ES-I3 (cell line): ENCODE measurements at regions not wholly inside any gene's neighbourhood (a gene's known extent, or its start where the extent isn't known, plus 50 kb on each side); places are given as distances from the start of the nearest gene placed in this dataset.

Source experiments
- H3K36me3 ChIP-seq: 2 replicates; pipeline ENCODE4 v1.6.1; 2013; ENCODE audit warnings: mild to moderate bottlenecking, low read length, control low read depth, moderate library complexity; ENCODE audit not compliant: insufficient read depth
- H3K4me1 ChIP-seq: 2 replicates; pipeline ENCODE4 v1.6.1; 2013; ENCODE audit warnings: mild to moderate bottlenecking, control low read depth, low read length; ENCODE audit not compliant: insufficient read depth
- H3K9ac ChIP-seq: 2 replicates; pipeline ENCODE4 v1.6.1; 2013; ENCODE audit warnings: low read depth, mild to moderate bottlenecking, low read length, moderate library complexity
- H3K9me3 ChIP-seq: 2 replicates; pipeline ENCODE4 v1.6.1; 2013; ENCODE audit warnings: mild to moderate bottlenecking, low read length, moderate library complexity; ENCODE audit not compliant: control insufficient read depth, insufficient read depth

GRCh38 chr17:14775731-14776492, 475.0 kb downstream of the HS3ST3B1 start:
- H3K4me1 ChIP-seq: peaks cover 16% of the 10 kb centered on the region
- H3K9ac ChIP-seq: no peak overlapping the region
- H3K36me3 ChIP-seq: no peaks in the 10 kb centered on the region
- H3K9me3 ChIP-seq: no peaks in the 10 kb centered on the region; the same call in 1 of the 2 replicates

DNA sequence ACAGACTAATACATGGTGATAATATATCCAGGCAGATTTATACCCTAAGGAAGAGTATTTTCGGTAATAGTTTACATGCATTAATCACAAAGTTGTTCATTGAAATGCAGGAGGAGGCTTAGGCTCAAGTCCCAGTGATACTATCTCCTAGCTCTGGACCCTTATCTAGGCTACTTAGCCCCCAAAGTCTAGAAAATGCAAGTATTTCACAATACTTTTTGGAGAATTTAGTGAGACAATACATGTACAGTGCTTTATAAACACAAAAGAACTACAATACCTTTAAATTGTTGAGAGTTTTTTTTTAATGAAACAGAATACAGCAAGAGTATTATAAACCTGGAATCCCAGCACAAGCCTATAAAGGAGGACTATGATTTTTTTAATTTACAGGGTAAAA, 473.9 kb downstream of the HS3ST3B1 start:
- H3K9me3 ChIP-seq: no peaks in the 10 kb centered on the region; the same call in 1 of the 2 replicates
- peaks cover 7% of the 10 kb centered on the region; the same call in 1 of the 2 replicates for H3K4me1 ChIP-seq
- no peaks in the 10 kb centered on the region for H3K36me3 ChIP-seq
- no peak overlapping the region for H3K9ac ChIP-seq

- H3K9ac ChIP-seq: no peak overlapping the region
- no peaks in the 10 kb centered on the region for H3K4me1 ChIP-seq
- H3K36me3 ChIP-seq: no peaks in the 10 kb centered on the region
- H3K9me3 ChIP-seq: no peaks in the 10 kb centered on the region; the same call in 1 of the 2 replicates
Measured at GRCh38 chr17:14772776-14773175, 471.9 kb downstream of the HS3ST3B1 start.

DNA sequence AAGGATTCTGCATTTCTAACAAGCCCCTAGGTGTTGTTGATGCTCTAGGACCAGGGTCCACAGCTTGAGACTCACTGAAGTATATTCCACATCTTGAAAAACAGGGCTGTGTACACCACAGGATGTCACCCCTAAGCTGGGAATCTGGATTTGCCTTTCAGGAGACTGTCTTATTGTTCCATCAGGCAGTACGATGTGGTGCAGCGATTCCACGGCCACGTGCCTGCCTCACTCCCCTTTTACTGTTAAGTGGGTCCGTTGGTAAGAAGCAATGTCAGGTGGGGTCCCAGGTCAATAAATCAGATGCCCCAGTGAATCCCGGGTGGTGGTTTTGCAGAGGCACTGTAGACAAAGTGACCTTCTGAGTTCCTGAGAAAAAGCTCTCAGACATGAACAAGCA, 470.7 kb downstream of the HS3ST3B1 start:
- no peaks in the 10 kb centered on the region for H3K36me3 ChIP-seq
- no peaks in the 10 kb centered on the region for H3K4me1 ChIP-seq
- no peak overlapping the region for H3K9ac ChIP-seq
- H3K9me3 ChIP-seq: no peaks in the 10 kb centered on the region; the same call in 1 of the 2 replicates

- H3K9ac ChIP-seq: no peak overlapping the region
- H3K36me3 ChIP-seq: no peaks in the 10 kb centered on the region
- H3K4me1 ChIP-seq: no peaks in the 10 kb centered on the region
- no peaks in the 10 kb centered on the region for H3K9me3 ChIP-seq
Measured at GRCh38 chr17:14768923-14769322, 468.0 kb downstream of the HS3ST3B1 start.

DNA sequence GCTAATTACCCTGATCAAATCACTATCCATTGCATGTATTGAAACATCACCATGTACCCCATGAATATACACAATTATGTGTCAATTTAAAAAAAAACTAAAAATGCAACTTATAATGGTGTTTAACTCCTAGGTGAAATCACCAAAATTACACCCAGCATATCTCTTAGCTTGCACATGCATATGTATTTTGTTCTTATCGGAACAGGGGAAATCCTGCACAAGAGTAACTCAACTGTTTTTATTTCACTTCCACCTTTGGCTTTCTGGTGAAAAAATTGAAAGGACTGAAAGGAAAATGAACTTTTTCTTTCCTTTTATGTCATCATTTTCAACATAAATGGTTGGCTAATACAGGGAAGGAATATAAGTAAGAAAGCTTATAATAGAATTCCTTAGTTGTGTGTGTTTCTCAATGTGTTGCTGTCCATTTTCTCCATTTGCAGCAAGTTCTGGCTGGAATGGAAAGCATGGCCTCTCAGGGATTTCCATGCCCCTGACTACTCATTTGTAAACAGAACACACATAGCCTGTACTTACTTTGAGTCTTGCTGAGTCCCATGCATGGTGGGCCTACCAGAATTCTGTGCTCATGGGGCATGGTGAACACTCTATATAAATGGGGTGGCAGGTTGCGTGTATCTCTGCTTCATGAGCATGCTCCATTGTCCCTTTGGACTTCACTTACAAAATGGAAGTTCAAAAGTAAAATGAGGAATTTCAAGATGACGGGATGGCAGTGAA, 462.0 kb downstream of the HS3ST3B1 start:
- H3K4me1 ChIP-seq: no peaks in the 10 kb centered on the region
- no peaks in the 10 kb centered on the region for H3K9me3 ChIP-seq
- no peak overlapping the region for H3K9ac ChIP-seq
- H3K36me3 ChIP-seq: no peaks in the 10 kb centered on the region

GRCh38 chr17:14760719-14761411, 460.0 kb downstream of the HS3ST3B1 start:
- Histone ChIP-seq H3K9ac (no peak overlapping the region), H3K9me3 (no peaks in the 10 kb centered on the region), H3K4me1 (no peaks in the 10 kb centered on the region), H3K36me3 (no peaks in the 10 kb centered on the region)

DNA sequence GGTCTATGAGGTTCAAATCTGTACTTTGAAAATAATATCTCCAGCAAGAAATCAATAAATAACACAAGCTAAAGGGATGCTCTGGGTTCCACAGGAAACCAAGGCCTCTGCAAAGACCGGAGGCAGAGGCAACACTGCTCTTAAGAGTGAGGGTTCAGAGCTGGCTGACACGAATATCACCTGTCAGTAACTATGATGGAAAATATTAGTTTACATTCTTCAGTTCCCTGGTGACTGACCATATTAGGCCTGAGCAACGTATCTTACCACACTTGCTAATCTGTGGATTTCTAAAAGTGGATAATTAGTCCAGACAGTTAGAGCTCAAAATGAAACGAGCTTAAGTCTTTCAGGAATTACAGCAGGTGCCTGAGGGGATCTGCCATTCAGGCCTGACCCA, 459.3 kb downstream of the HS3ST3B1 start:
- Histone ChIP-seq H3K4me1 (no peaks in the 10 kb centered on the region), H3K36me3 (no peaks in the 10 kb centered on the region), H3K9me3 (no peaks in the 10 kb centered on the region), H3K9ac (no peak overlapping the region)

DNA sequence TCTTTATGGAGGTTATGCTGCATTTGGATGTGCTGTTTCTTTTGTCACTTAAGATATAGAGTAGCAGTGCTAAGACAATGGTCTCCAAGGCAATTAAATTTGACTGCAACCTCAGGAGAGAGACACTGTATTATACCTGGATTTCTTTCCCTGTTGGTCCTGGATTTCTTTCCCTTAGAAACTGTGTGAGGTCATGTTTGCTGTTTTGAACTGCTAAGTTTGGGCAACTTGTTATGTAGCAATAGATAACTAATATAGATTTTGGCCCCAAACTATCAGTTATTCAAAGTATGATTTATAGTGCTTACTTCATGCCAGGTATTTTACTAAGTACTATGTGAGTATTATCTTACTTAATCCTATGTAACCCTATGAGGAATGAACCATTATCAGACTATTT, 458.4 kb downstream of the HS3ST3B1 start:
- Histone ChIP-seq H3K9me3 (no peaks in the 10 kb centered on the region), H3K36me3 (no peaks in the 10 kb centered on the region), H3K4me1 (no peaks in the 10 kb centered on the region), H3K9ac (no peak overlapping the region)

GRCh38 chr17:14756479-14756878, 455.6 kb downstream of the HS3ST3B1 start:
- H3K9me3 ChIP-seq: peaks cover 4% of the 10 kb centered on the region; the same call in 1 of the 2 replicates
- no peaks in the 10 kb centered on the region for H3K4me1 ChIP-seq
- no peak overlapping the region for H3K9ac ChIP-seq
- no peaks in the 10 kb centered on the region for H3K36me3 ChIP-seq

DNA sequence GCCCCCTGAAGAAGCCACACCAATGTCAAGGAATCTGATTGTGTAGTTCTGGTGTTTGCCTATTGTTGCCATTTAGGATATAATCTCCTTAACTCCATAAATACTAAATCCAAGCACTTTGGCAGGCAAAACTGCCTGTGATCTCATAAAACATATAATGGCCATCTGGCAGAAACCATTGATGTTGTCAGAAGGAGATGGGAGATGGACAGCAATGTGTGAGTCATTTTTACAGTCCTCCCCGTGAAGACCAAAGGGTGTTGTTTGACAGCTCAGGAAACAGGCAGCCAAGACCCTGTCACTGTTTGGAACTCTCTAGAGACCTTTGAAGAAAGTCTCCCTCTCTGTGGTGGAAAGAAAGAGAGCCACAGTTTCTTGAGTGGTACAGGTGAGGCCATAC, 454.1 kb downstream of the HS3ST3B1 start:
- no peak overlapping the region for H3K9ac ChIP-seq

GRCh38 chr17:14753383-14753782, 452.5 kb downstream of the HS3ST3B1 start:
- Histone ChIP-seq H3K9me3 (peaks cover 4% of the 10 kb centered on the region; the same call in 1 of the 2 replicates), H3K9ac (no peak overlapping the region), H3K4me1 (no peaks in the 10 kb centered on the region), H3K36me3 (no peaks in the 10 kb centered on the region)

More for the DNA sequence above, 454.1 kb downstream of the HS3ST3B1 start:
- H3K4me1 ChIP-seq: no peaks in the 10 kb centered on the region
- no peaks in the 10 kb centered on the region for H3K36me3 ChIP-seq
- H3K9me3 ChIP-seq: peaks cover 4% of the 10 kb centered on the region; the same call in 1 of the 2 replicates

DNA sequence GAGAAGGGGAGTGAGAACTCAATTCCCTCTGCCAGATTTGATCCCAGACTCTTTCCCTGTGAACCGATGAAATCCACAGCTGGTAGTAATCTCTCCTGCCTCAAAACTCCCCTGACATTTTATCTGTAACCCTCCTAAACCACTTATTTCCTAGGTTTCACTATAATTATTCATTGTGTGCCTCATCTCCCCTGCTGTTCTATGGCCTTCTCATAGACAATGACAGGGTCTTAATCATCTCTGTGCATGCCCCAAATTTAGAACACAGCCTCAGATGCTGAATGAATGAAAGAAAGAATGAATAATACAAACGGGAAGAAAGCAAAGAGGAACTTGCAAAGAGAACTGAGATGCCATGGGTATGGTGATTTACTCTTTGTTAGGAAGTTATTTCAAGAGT, 451.1 kb downstream of the HS3ST3B1 start:
- Histone ChIP-seq H3K9ac (no peak overlapping the region), H3K4me1 (no peaks in the 10 kb centered on the region), H3K36me3 (no peaks in the 10 kb centered on the region), H3K9me3 (peaks cover 4% of the 10 kb centered on the region; the same call in 1 of the 2 replicates)

GRCh38 chr17:14750866-14751265, 450.0 kb downstream of the HS3ST3B1 start:
- Histone ChIP-seq H3K36me3 (no peaks in the 10 kb centered on the region), H3K9ac (no peak overlapping the region), H3K9me3 (peaks cover 4% of the 10 kb centered on the region; the same call in 1 of the 2 replicates), H3K4me1 (no peaks in the 10 kb centered on the region)
